GM12878 (cell line): ENCODE measurements at regions not wholly inside any gene's neighbourhood (a gene's known extent, or its start where the extent isn't known, plus 50 kb on each side); places are given as distances from the start of the nearest gene placed in this dataset.

Experiments used
- ATAC-seq: fragments of 200-7000 bp; cut with Tn5 transposase; 3 replicates; pipeline ENCODE4 v1.9.1; 2020; ENCODE audit warnings: mild to moderate bottlenecking, moderate library complexity
- BruUV-seq: library from RNA; stranded (reverse); fragments of 400-500 nt; replicated peaks from 2 replicates; lab custom pipeline; 2021; lab: Mats Ljungman, UMichigan
- CTCF ChIA-PET: fragments of 300-600 bp; sonication (Branson Sonifier 250); formaldehyde crosslinking; extraction: SDS; loops from one replicate; lab custom pipeline; 2021; ENCODE audit warnings: inconsistent platforms; lab: Yijun Ruan, JAX
- POLR2A ChIA-PET: fragments of 350-600 bp; formaldehyde crosslinking; extraction: SDS; loops from one replicate; lab custom pipeline; 2021; ENCODE audit warnings: inconsistent platforms; lab: Charles Lee
- RAD21 ChIA-PET: fragments of 300-600 bp; sonication (Branson Sonifier 250); formaldehyde crosslinking; loops from one replicate; lab custom pipeline; 2023; ENCODE audit warnings: antibody characterized with exemption; ENCODE audit not compliant: unreplicated experiment; lab: Charles Lee
- SMC1A ChIA-PET: fragments of 300-600 bp; sonication (Branson Sonifier 250); formaldehyde crosslinking; loops from one replicate; lab custom pipeline; 2023; ENCODE audit not compliant: unreplicated experiment, uncharacterized antibody; lab: Charles Lee
- DNase-seq: peaks from one replicate; pipeline ENCODE4 v3.0.0-alpha.2; 2011; ENCODE audit warnings: low read depth, low spot score
- FAIRE-seq: peaks from 3 replicates; lab custom pipeline; 2011; peaks lifted over from hg19 to GRCh38; lab: Jason Lieb, UNC
- H2AFZ ChIP-seq: 2 replicates; pipeline ENCODE4 v1.6.0; 2011; ENCODE audit warnings: low read depth, low read length, control low read depth; ENCODE audit not compliant: control insufficient read depth
- H3K27ac ChIP-seq: 2 replicates; pipeline ENCODE4 v1.5.1; 2011; ENCODE audit warnings: control low read depth; ENCODE audit not compliant: control insufficient read depth, insufficient read depth
- H3K27me3 ChIP-seq, 2 experiments: replicated peaks in 1 of 2; 2 replicates each; pipeline versions ENCODE4 v1.6.0 to v1.6.1; 2011; ENCODE audit warnings: low read length in 1 of 2; ENCODE audit not compliant: control insufficient read depth in 2 of 2, insufficient read depth in 2 of 2
- H3K36me3 ChIP-seq, 2 experiments: 2 replicates each; pipeline ENCODE4 v1.5.1; 2011; ENCODE audit warnings: low read length in 1 of 2; ENCODE audit not compliant: control insufficient read depth in 2 of 2, insufficient read depth in 2 of 2
- H3K4me1 ChIP-seq: 2 replicates; pipeline ENCODE4 v1.6.1; 2011; ENCODE audit warnings: mild to moderate bottlenecking, low read length, moderate library complexity, mixed read lengths; ENCODE audit not compliant: control insufficient read depth, insufficient read depth
- H3K4me2 ChIP-seq: 2 replicates; pipeline ENCODE4 v1.6.0; 2011; ENCODE audit warnings: control low read depth; ENCODE audit not compliant: control insufficient read depth, insufficient read depth
- H3K4me3 ChIP-seq: fragments of 200-600 bp; sonication (generic); 2 replicates; pipeline ENCODE4 v1.5.1; 2016
- H3K79me2 ChIP-seq: 2 replicates; pipeline ENCODE4 v1.6.0; 2011; ENCODE audit warnings: low read length; ENCODE audit not compliant: control insufficient read depth, insufficient read depth
- H3K9ac ChIP-seq: 2 replicates; pipeline ENCODE4 v1.8.0; 2011; ENCODE audit warnings: low read length, control low read depth, mixed read lengths; ENCODE audit not compliant: control insufficient read depth, insufficient read depth
- H3K9me3 ChIP-seq: replicated peaks from 3 replicates; pipeline ENCODE4 v1.5.1; 2011; ENCODE audit warnings: mild to moderate bottlenecking, low read length; ENCODE audit not compliant: control insufficient read depth, insufficient read depth
- H4K20me1 ChIP-seq: 2 replicates; pipeline ENCODE4 v1.6.0; 2011; ENCODE audit not compliant: control insufficient read depth, insufficient read depth
- BHLHE40 ChIP-seq, 2 experiments: fragments of 450-650 bp in 1 of 2; IDR thresholded peaks; 2 replicates each; pipeline ENCODE4 v1.6.1; 2011 to 2017; ENCODE audit warnings: low read depth in 2 of 2, borderline replicate concordance in 1 of 2, improper control_type of control experiment in 1 of 2, low read length in 1 of 2, mild to moderate bottlenecking in 1 of 2
- CHD2 ChIP-seq: IDR thresholded peaks from 2 replicates; pipeline ENCODE4 v1.6.1; 2011; ENCODE audit warnings: low read depth, low read length, improper control_type of control experiment, borderline replicate concordance
- ELK1 ChIP-seq: IDR thresholded peaks from 2 replicates; pipeline ENCODE4 v1.6.1; 2012; ENCODE audit warnings: low read depth, low read length, improper control_type of control experiment
- EP300 ChIP-seq, 2 experiments: fragments of 150-350 bp in 1 of 2; IDR thresholded peaks; 2 replicates each; pipeline ENCODE4 v1.6.1; 2011 to 2012; ENCODE audit warnings: low read depth in 2 of 2, low read length in 2 of 2, borderline replicate concordance in 1 of 2, improper control_type of control experiment in 1 of 2, inconsistent platforms in 1 of 2; ENCODE audit not compliant: control insufficient read depth in 1 of 2
- ETV6 ChIP-seq, 2 experiments: fragments of 450-650 bp in 1 of 2; IDR thresholded peaks in 1 of 2; conservative IDR thresholded peaks in 1 of 2; 2 replicates each; pipeline ENCODE4 v1.6.1; 2014; ENCODE audit warnings: antibody characterized with exemption in 1 of 2, borderline replicate concordance in 1 of 2, low read depth in 1 of 2, mild to moderate bottlenecking in 1 of 2, moderate library complexity in 1 of 2
- EZH2 ChIP-seq: IDR thresholded peaks from 2 replicates; pipeline ENCODE4 v1.6.1; 2012; ENCODE audit warnings: low read depth, mild to moderate bottlenecking, control low read depth, inconsistent platforms, low read length, borderline replicate concordance; ENCODE audit not compliant: control insufficient read depth
- HCFC1 ChIP-seq: fragments of 150-350 bp; IDR thresholded peaks from 2 replicates; pipeline ENCODE4 v1.6.1; 2014; ENCODE audit warnings: low read length
- IKZF1 ChIP-seq: fragments of 450-650 bp; conservative IDR thresholded peaks from 2 replicates; pipeline ENCODE4 v1.6.1; 2017; ENCODE audit warnings: antibody characterized with exemption, mild to moderate bottlenecking
- KLF5 ChIP-seq: fragments of 450-650 bp; IDR thresholded peaks from 2 replicates; pipeline ENCODE4 v1.6.1; 2014; ENCODE audit warnings: mild to moderate bottlenecking; ENCODE audit not compliant: partially characterized antibody
- MEF2B ChIP-seq: fragments of 450-650 bp; IDR thresholded peaks from 2 replicates; pipeline ENCODE4 v1.6.1; 2018; ENCODE audit warnings: mild to moderate bottlenecking, moderate library complexity; ENCODE audit not compliant: partially characterized antibody, poor library complexity, severe bottlenecking
- MTA2 ChIP-seq: fragments of 450-650 bp; IDR thresholded peaks from 2 replicates; pipeline ENCODE4 v1.6.1; 2016; ENCODE audit warnings: low read depth, mild to moderate bottlenecking, moderate library complexity
- MTA3 ChIP-seq: IDR thresholded peaks from 2 replicates; pipeline ENCODE4 v1.6.1; 2012; ENCODE audit warnings: low read length, inconsistent platforms, borderline replicate concordance
- MYB ChIP-seq: fragments of 150-350 bp; IDR thresholded peaks from 2 replicates; pipeline ENCODE4 v1.6.1; 2014; ENCODE audit warnings: mild to moderate bottlenecking, low read depth, low read length, borderline replicate concordance
- MYC ChIP-seq: IDR thresholded peaks from 2 replicates; pipeline ENCODE4 v1.6.1; 2011; ENCODE audit warnings: mild to moderate bottlenecking, low read length, moderate library complexity, inconsistent platforms; ENCODE audit not compliant: insufficient read depth, insufficient replicate concordance, insufficient read length, severe bottlenecking
- NFIC ChIP-seq: IDR thresholded peaks from 2 replicates; pipeline ENCODE4 v1.6.1; 2012; ENCODE audit warnings: low read depth, mild to moderate bottlenecking, inconsistent platforms, low read length, moderate library complexity
- NFXL1 ChIP-seq: fragments of 450-650 bp; IDR thresholded peaks from 2 replicates; pipeline ENCODE4 v1.6.1; 2017; ENCODE audit warnings: antibody characterized with exemption, mild to moderate bottlenecking, borderline replicate concordance
- NFYA ChIP-seq: IDR thresholded peaks from 2 replicates; pipeline ENCODE4 v1.6.1; 2011; ENCODE audit warnings: low read depth, mild to moderate bottlenecking, low read length, improper control_type of control experiment, borderline replicate concordance
- RFX5 ChIP-seq: IDR thresholded peaks from 2 replicates; pipeline ENCODE4 v1.6.1; 2011; ENCODE audit warnings: low read depth, low read length, improper control_type of control experiment
- SMC3 ChIP-seq: IDR thresholded peaks from 2 replicates; pipeline ENCODE4 v1.6.1; 2011; ENCODE audit warnings: low read length, improper control_type of control experiment, borderline replicate concordance
- USF1 ChIP-seq: IDR thresholded peaks from 2 replicates; pipeline ENCODE4 v1.6.1; 2011; ENCODE audit warnings: borderline replicate concordance, low read depth, mild to moderate bottlenecking, moderate library complexity, mixed read lengths, low read length; ENCODE audit not compliant: insufficient read depth; ENCODE audit errors: extremely low read length
- ZBTB33 ChIP-seq: fragments of 450-650 bp; IDR thresholded peaks from 2 replicates; pipeline ENCODE4 v1.6.1; 2017; ENCODE audit warnings: mild to moderate bottlenecking
- WGBS: methylation state at CpG from one replicate; pipeline ENCODE4 v1.1.6; 2016; ENCODE audit warnings: low lambda C conversion rate; ENCODE audit not compliant: insufficient replicate concordance, insufficient coverage; ENCODE audit errors: missing lambda C conversion rate; 5-methylcytosine and 5-hydroxymethylcytosine counted together
- in situ Hi-C: fragments of 300-500 bp; cut with MboI; formaldehyde crosslinking; loops from 9 replicates; pipeline ENCODE4 v1.14.3; 2018; ENCODE audit warnings: mixed read lengths
- intact Hi-C: fragments of 100-400 bp; cut with micrococcal nuclease; formaldehyde crosslinking; loops from one replicate; pipeline ENCODE4 v1.14.2; 2022; ENCODE audit not compliant: unreplicated experiment

- no peak for TF ChIP-seq NFIC
- no peak for TF ChIP-seq USF1
- no peak for TF ChIP-seq EZH2
- no peak for TF ChIP-seq MEF2B
- TF ChIP-seq ETV6 (conservative IDR thresholded peaks at IDR 0.05 in 1 of 2, IDR thresholded peaks at IDR 0.05 in 1 of 2; ENCODE audit: borderline replicate concordance in 1 of 2, low read depth in 1 of 2): no peak
- TF ChIP-seq ZBTB33: no peak
- no peak for TF ChIP-seq MTA3
- TF ChIP-seq IKZF1: no peak
Observed at GRCh38 chr5:13328316-13328715, 616.2 kb downstream of the DNAH5 start (continued).

DNA sequence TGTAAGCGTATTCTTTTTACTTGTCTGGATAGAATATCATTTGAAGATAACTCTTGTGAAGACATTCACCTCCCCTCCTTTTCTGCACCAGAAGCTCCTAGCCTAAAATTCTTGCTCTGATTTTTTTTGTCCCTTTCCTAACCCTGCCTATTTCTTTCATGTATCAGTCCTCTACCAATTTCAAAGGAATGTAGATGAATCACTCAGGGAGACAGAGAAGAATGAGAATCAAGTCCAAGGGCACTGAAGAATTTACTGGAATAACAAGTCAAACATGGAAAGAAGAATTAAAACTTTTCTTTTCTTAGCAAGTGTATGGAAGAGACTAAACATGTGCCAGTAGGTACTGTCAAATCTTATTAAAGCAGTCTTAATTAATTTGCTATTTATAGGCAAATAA, 618.7 kb downstream of the DNAH5 start:
- CTCF ChIA-PET: no interaction called here
- SMC1A ChIA-PET: no interaction called here
- Histone ChIP-seq H3K9me3 (no peaks in the 10 kb centered on the region), H3K4me3 (no peak overlapping the region), H3K9ac (no peak overlapping the region), H2AFZ (no peak overlapping the region), H3K4me2 (no peak overlapping the region), H4K20me1 (no peaks in the 10 kb centered on the region), H3K27me3 (no peaks in the 10 kb centered on the region), H3K36me3 (no peaks in the 10 kb centered on the region), H3K27ac (no peak overlapping the region), H3K79me2 (no peaks in the 10 kb centered on the region), H3K4me1 (no peaks in the 10 kb centered on the region)
- intact Hi-C loops: no loop called here
- no peak for DNase-seq
- no peak for FAIRE-seq
- in situ Hi-C loops: no loop called here
- RAD21 ChIA-PET: no interaction called here
- POLR2A ChIA-PET: no interaction called here
- ATAC-seq: no peak
- BruUV-seq: no TSS peak
- WGBS: 0% methylated on average over 1 of the region's 1 CpG
- no peak for TF ChIP-seq MTA2
- no peak for TF ChIP-seq BHLHE40 (IDR thresholded peaks at IDR 0.05; ENCODE audit: borderline replicate concordance in 1 of 2, low read depth in 2 of 2, low read length in 1 of 2)
- TF ChIP-seq ELK1: no peak
- no peak for TF ChIP-seq MYC
- no peak for TF ChIP-seq NFYA
- TF ChIP-seq EP300 (IDR thresholded peaks at IDR 0.05; ENCODE audit: borderline replicate concordance in 1 of 2, control insufficient read depth in 1 of 2, low read depth in 2 of 2, low read length in 2 of 2): no peak
- TF ChIP-seq MYB: no peak
- TF ChIP-seq CHD2: no peak
- no peak for TF ChIP-seq NFXL1
- TF ChIP-seq SMC3: no peak
- TF ChIP-seq RFX5: no peak
- no peak for TF ChIP-seq HCFC1
- no peak for TF ChIP-seq KLF5
